ENCODE measurements at regions not wholly inside any gene's neighbourhood (a gene's known extent, or its start where the extent isn't known, plus 50 kb on each side); places are given as distances from the start of the nearest gene placed in this dataset.
"Not testable (repeated sequence)": the region's sequence is repeated elsewhere in the genome, so short reads cannot be mapped to it uniquely, and the experiment has no call there.

DNA sequence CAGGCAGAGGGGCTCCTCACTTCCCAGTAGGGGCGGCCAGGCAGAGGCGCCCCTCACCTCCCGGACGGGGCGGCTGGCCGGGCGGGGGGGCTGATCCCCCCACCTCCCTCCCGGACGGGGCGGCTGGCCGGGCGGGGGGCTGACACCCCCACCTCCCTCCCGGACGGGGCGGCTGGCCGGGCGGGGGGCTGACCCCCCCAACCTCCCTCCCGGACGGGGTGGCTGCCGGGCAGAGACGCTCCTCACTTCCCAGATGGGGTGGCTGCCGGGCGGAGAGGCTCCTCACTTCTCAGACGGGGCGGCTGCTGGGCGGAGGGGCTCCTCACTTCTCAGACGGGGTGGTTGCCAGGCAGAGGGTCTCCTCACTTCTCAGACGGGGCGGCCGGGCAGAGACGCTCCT is 80.0 kb upstream of the PNPT1 start:
- TF ChIP-seq, protein P1, sequence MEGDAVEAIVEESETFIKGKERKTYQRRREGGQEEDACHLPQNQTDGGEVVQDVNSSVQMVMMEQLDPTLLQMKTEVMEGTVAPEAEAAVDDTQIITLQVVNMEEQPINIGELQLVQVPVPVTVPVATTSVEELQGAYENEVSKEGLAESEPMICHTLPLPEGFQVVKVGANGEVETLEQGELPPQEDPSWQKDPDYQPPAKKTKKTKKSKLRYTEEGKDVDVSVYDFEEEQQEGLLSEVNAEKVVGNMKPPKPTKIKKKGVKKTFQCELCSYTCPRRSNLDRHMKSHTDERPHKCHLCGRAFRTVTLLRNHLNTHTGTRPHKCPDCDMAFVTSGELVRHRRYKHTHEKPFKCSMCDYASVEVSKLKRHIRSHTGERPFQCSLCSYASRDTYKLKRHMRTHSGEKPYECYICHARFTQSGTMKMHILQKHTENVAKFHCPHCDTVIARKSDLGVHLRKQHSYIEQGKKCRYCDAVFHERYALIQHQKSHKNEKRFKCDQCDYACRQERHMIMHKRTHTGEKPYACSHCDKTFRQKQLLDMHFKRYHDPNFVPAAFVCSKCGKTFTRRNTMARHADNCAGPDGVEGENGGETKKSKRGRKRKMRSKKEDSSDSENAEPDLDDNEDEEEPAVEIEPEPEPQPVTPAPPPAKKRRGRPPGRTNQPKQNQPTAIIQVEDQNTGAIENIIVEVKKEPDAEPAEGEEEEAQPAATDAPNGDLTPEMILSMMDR (IDR thresholded peaks at IDR 0.05; ENCODE audit: low read depth, low read length, poor library complexity, severe bottlenecking): not testable (repeated sequence)
- not testable (repeated sequence) for TF ChIP-seq EZH2phosphoT487 (IDR thresholded peaks at IDR 0.05; ENCODE audit: borderline replicate concordance, low read length)
